Fibroblast of lung (primary cell): ENCODE measurements at regions not wholly inside any gene's neighbourhood (a gene's known extent, or its start where the extent isn't known, plus 50 kb on each side); places are given as distances from the start of the nearest gene placed in this dataset.

ENCODE experiments used
- CTCF ChIP-seq, 2 donors: IDR thresholded peaks in 1 of 2; conservative IDR thresholded peaks in 1 of 2; 1 replicate in 1 of 2; 2 replicates in 1 of 2; pipeline ENCODE4 v1.5.1; 2011 to 2012; ENCODE audit warnings: low read length in 2 of 2, control low read depth in 1 of 2, inconsistent platforms in 1 of 2, low read depth in 1 of 2, mild to moderate bottlenecking in 1 of 2
- EZH2 ChIP-seq: IDR thresholded peaks from 2 replicates; pipeline ENCODE4 v1.5.1; 2012; ENCODE audit warnings: low read length, control low read depth, mild to moderate bottlenecking; ENCODE audit errors: missing control alignments

- TF ChIP-seq CTCF (conservative IDR thresholded peaks at IDR 0.05 in 1 of 2, IDR thresholded peaks at IDR 0.05 in 1 of 2; ENCODE audit: low read depth in 1 of 2, low read length in 2 of 2): no peak
- TF ChIP-seq EZH2: no peak
These were observed 369.2 kb downstream of the NSUN3 start for GRCh38 chr3:94431876-94432570.
